Spleen (tissue), 11 donors: ENCODE measurements at regions not wholly inside any gene's neighbourhood (a gene's known extent, or its start where the extent isn't known, plus 50 kb on each side); places are given as distances from the start of the nearest gene placed in this dataset.

ENCODE experiments used
- DNase-seq: peaks from one replicate; pipeline ENCODE4 v3.0.0-alpha.2; 2020
- H3K27ac ChIP-seq, 8 donors: fragments of 200-600 bp; sonication (generic) in 7 of 8; 1 replicate in 4 of 8; 2 replicates in 4 of 8; pipeline versions ENCODE4 v1.5.0 to v1.8.0; 2016 to 2021; ENCODE audit warnings: inconsistent platforms in 4 of 8, mild to moderate bottlenecking in 4 of 8, moderate library complexity in 1 of 8
- H3K27me3 ChIP-seq, 7 donors: fragments of 200-600 bp; sonication (generic) in 6 of 7; replicated peaks in 1 of 7; 1 replicate in 4 of 7; 2 replicates in 3 of 7; pipeline versions ENCODE4 v1.5.0 to v1.8.0; 2016 to 2021; ENCODE audit warnings: inconsistent platforms in 3 of 7, mild to moderate bottlenecking in 1 of 7
- H3K36me3 ChIP-seq, 6 donors: fragments of 200-600 bp; sonication (generic) in 5 of 6; 1 replicate in 4 of 6; 2 replicates in 2 of 6; pipeline versions ENCODE4 v1.5.0 to v1.8.0; 2016 to 2021; ENCODE audit warnings: inconsistent platforms in 2 of 6
- H3K4me1 ChIP-seq, 6 donors: fragments of 200-600 bp; sonication (generic) in 5 of 6; 1 replicate in 3 of 6; 2 replicates in 3 of 6; pipeline versions ENCODE4 v1.5.0 to v1.8.0; 2016 to 2021; ENCODE audit warnings: inconsistent platforms in 3 of 6
- H3K4me3 ChIP-seq, 8 donors: fragments of 200-600 bp; sonication (generic) in 7 of 8; 1 replicate in 4 of 8; 2 replicates in 4 of 8; pipeline versions ENCODE4 v1.5.0 to v1.8.0; 2016 to 2021; ENCODE audit warnings: inconsistent platforms in 4 of 8, mild to moderate bottlenecking in 4 of 8, moderate library complexity in 2 of 8
- H3K9me3 ChIP-seq, 8 donors: fragments of 200-600 bp; sonication (generic) in 7 of 8; 1 replicate in 4 of 8; 2 replicates in 4 of 8; pipeline versions ENCODE4 v1.5.0 to v1.8.0; 2016 to 2021; ENCODE audit warnings: inconsistent platforms in 4 of 8
- POLR2A ChIP-seq, 3 donors: fragments of 450-650 bp; IDR thresholded peaks; one replicate each; pipeline ENCODE4 v1.5.1; 2017; ENCODE audit warnings: antibody characterized with exemption in 3 of 3, mild to moderate bottlenecking in 1 of 3
- POLR2AphosphoS5 ChIP-seq, 3 donors: sonication (generic); formaldehyde crosslinking; IDR thresholded peaks; one replicate each; pipeline ENCODE4 v1.5.1; 2017; ENCODE audit warnings: antibody characterized with exemption in 3 of 3
- WGBS, 5 donors: extraction: QIAGEN DNeasy Blood & Tissue Kit in 3 of 5; methylation state at CpG; one replicate each; pipeline versions ENCODE4 v1.1.5 to v1.1.7; 2013 to 2018; 5-methylcytosine and 5-hydroxymethylcytosine counted together
- intact Hi-C: fragments of 100-400 bp; cut with DNase I; formaldehyde crosslinking; loops from one replicate; pipeline ENCODE4 v1.15.0; 2023; ENCODE audit warnings: low total_unique reads
- TF ChIP-seq, protein P1 (sequence below), 11 experiments: fragments of 200-600 bp in 7 of 11; fragments of 450-650 bp in 4 of 11; sonication (generic) in 4 of 11; IDR thresholded peaks in 8 of 11; conservative IDR thresholded peaks in 3 of 11; 1 replicate in 7 of 11; 2 replicates in 4 of 11; pipeline versions ENCODE4 v1.4.0 to v1.8.0; 2016 to 2021; ENCODE audit warnings: antibody characterized with exemption in 11 of 11, inconsistent platforms in 4 of 11, mild to moderate bottlenecking in 1 of 11
- donor health status: healthy with polysubstance abuse.
- donor health status: DM: no; HTN: no; CAD: no; lungs with moderate emphysema.
- donor health status: DM: no; HTN: no; CAD: no.
- donor health status: Bipolar disorder and iron deficiency.
- donor health status: healthy.
- donor health status: DM: no; HTN: no; CAD: no.
- donor health status: DM: yes; HTN: yes; CAD: no.

- WGBS, 5 donors = 89 to 97% (median 92%) methylated on average over 9 of the region's 9 CpGs
- no peak for DNase-seq
- intact Hi-C loops = no loop called here
Observed at GRCh38 chr4:71634364-71634763, 149.5 kb downstream of the GC start.

DNA sequence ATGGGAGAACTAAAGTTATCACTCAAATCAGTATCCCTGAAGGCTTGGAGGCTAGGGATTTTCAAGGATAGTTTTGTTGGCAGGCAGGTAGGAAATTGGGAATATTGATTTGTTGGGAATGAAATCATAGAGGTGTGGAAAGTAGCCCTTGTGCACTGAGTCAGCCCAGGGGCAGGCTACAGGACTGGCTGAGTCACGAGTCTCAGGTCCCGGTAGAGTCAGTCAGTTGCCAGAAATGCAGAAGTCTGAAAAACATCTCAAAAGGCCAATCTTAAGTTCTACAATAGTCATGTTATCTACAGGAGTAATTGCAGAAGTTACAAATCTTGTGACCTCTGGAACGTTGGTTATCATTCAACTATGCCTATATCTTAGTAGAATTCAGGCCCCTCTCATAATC lies 153.1 kb downstream of the GC start:
- TF ChIP-seq, protein P1, sequence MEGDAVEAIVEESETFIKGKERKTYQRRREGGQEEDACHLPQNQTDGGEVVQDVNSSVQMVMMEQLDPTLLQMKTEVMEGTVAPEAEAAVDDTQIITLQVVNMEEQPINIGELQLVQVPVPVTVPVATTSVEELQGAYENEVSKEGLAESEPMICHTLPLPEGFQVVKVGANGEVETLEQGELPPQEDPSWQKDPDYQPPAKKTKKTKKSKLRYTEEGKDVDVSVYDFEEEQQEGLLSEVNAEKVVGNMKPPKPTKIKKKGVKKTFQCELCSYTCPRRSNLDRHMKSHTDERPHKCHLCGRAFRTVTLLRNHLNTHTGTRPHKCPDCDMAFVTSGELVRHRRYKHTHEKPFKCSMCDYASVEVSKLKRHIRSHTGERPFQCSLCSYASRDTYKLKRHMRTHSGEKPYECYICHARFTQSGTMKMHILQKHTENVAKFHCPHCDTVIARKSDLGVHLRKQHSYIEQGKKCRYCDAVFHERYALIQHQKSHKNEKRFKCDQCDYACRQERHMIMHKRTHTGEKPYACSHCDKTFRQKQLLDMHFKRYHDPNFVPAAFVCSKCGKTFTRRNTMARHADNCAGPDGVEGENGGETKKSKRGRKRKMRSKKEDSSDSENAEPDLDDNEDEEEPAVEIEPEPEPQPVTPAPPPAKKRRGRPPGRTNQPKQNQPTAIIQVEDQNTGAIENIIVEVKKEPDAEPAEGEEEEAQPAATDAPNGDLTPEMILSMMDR (IDR thresholded peaks at IDR 0.05 in 8 of 11, conservative IDR thresholded peaks at IDR 0.05 in 3 of 11) = no peak
- TF ChIP-seq POLR2AphosphoS5 (IDR thresholded peaks at IDR 0.05) (no peak), POLR2A (IDR thresholded peaks at IDR 0.05) (no peak)
- Histone ChIP-seq H3K4me3 (no peak overlapping the region), H3K9me3 (peaks cover 0 to 40% (median 28%) of the 10 kb centered on the region in 8 donors), H3K27ac (no peak overlapping the region), H3K27me3 (no peaks in the 10 kb centered on the region), H3K4me1 (no peaks in the 10 kb centered on the region), H3K36me3 (no peaks in the 10 kb centered on the region)
- WGBS, 5 donors = 38 to 58% (median 49%) methylated on average over 2 to 3 of the region's 3 CpGs
- intact Hi-C loops = no loop called here
- no peak for DNase-seq

More at GRCh38 chr4:71634364-71634763, 149.5 kb downstream of the GC start:
- no peak overlapping the region for H3K4me3 ChIP-seq
- H3K36me3 ChIP-seq = no peaks in the 10 kb centered on the region
- H3K9me3 ChIP-seq = peaks cover 0 to 12% (median 4%) of the 10 kb centered on the region in 8 donors
- no peaks in the 10 kb centered on the region for H3K27me3 ChIP-seq
- no peaks in the 10 kb centered on the region for H3K4me1 ChIP-seq
- TF ChIP-seq, protein P1 (IDR thresholded peaks at IDR 0.05 in 8 of 11, conservative IDR thresholded peaks at IDR 0.05 in 3 of 11) = no peak
- TF ChIP-seq POLR2A (IDR thresholded peaks at IDR 0.05) (no peak), POLR2AphosphoS5 (IDR thresholded peaks at IDR 0.05) (no peak)
- H3K27ac ChIP-seq = no peak overlapping the region

DNA sequence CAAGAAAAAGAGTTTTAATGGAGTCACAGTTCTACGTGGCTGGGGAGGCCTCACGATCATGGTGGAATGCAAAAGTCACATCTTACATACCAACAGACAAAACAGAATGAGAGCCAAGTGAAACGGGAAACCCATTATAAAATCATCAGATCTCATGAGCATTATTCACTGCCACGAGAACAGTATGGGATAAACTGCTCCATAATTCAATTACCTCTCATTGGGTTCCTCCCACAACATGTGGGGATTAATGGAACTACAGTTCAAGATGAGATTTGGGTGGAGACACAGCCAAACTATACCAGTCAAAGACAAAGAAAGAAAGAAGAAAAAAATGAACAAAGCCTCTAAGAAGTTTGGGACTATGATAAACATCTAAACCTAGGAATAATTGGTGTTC lies 158.9 kb downstream of the GC start:
- no peak for DNase-seq
- Histone ChIP-seq H3K36me3 (no peaks in the 10 kb centered on the region), H3K4me3 (no peak overlapping the region), H3K4me1 (no peaks in the 10 kb centered on the region), H3K27me3 (peaks cover 0 to 7% (median 0%) of the 10 kb centered on the region in 7 donors), H3K27ac (no peak overlapping the region), H3K9me3 (peaks cover 0 to 67% (median 41%) of the 10 kb centered on the region in 8 donors)
- intact Hi-C loops = no loop called here
- TF ChIP-seq, protein P1 (IDR thresholded peaks at IDR 0.05 in 8 of 11, conservative IDR thresholded peaks at IDR 0.05 in 3 of 11) = no peak
- 72 to 85% (median 82%) methylated on average over 4 of the region's 4 CpGs for WGBS, 5 donors
